ENCODE measurements at regions not wholly inside any gene's neighbourhood (a gene's known extent, or its start where the extent isn't known, plus 50 kb on each side); places are given as distances from the start of the nearest gene placed in this dataset.
"Not testable (repeated sequence)": the region's sequence is repeated elsewhere in the genome, so short reads cannot be mapped to it uniquely, and the experiment has no call there.

- no peaks in the 10 kb centered on the region for H3K36me3 ChIP-seq (ENCODE audit: insufficient read depth, low read length)
- H3K9ac ChIP-seq (ENCODE audit: low read depth, low read length), result no peak overlapping the region
- H3K9me3 ChIP-seq (ENCODE audit: control insufficient read depth, insufficient read depth, low read length), result no peaks in the 10 kb centered on the region
Measured at GRCh38 chr9:71352837-71353236, 231.4 kb upstream of the TRPM3 start.

GRCh38 chr9:71349218-71349617 lies 227.8 kb upstream of the TRPM3 start:
- Histone ChIP-seq H3K4me1 (ENCODE audit: insufficient read depth, low read length) (peaks cover 4% of the 10 kb centered on the region; the same call in 1 of the 2 replicates), H3K36me3 (ENCODE audit: insufficient read depth, low read length) (no peaks in the 10 kb centered on the region), H3K9ac (ENCODE audit: low read depth, low read length) (no peak overlapping the region), H3K9me3 (ENCODE audit: control insufficient read depth, insufficient read depth, low read length) (no peaks in the 10 kb centered on the region)

More at GRCh38 chr9:71352837-71353236, 231.4 kb upstream of the TRPM3 start:
- H3K4me1 ChIP-seq (ENCODE audit: insufficient read depth, low read length), result peaks cover 9% of the 10 kb centered on the region; the same call in 1 of the 2 replicates

- H3K36me3 ChIP-seq (ENCODE audit: insufficient read depth, low read length), result no peaks in the 10 kb centered on the region
- no peak overlapping the region for H3K9ac ChIP-seq (ENCODE audit: low read depth, low read length)
- H3K9me3 ChIP-seq (ENCODE audit: control insufficient read depth, insufficient read depth, low read length), result no peaks in the 10 kb centered on the region
- H3K4me1 ChIP-seq (ENCODE audit: insufficient read depth, low read length), result 0 out of 2 replicates have a peak, but pooled peaks cover 8% of the 10 kb centered on the region
Measured at GRCh38 chr9:71333321-71333720, 211.9 kb upstream of the TRPM3 start.

DNA sequence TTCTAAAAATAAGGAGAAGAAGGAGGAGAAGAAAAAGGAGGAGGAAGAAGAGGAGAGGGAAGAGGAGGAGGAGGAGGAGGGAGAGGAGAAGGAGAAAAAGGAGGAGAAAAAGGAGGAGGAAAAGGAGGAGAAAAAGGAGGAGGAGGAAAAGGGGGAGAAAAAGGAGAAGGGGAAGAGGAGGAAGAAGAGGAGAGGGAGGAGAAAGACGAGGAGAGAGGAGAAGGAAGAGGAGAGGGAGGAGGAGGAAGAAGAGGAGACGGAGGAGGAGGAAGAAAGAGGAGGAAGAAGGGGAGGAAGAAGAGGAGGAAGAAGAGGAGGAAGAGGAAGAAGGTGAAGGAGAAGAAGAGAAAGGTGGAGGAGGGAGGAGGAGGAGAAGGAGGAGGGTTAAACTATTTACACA lies 210.2 kb upstream of the TRPM3 start:
- Histone ChIP-seq H3K36me3 (ENCODE audit: insufficient read depth, low read length) (no peaks in the 10 kb centered on the region), H3K4me1 (ENCODE audit: insufficient read depth, low read length) (0 out of 2 replicates have a peak, but pooled peaks cover 8% of the 10 kb centered on the region), H3K9me3 (ENCODE audit: control insufficient read depth, insufficient read depth, low read length) (no peaks in the 10 kb centered on the region)

GRCh38 chr9:71329873-71330272 lies 208.5 kb upstream of the TRPM3 start:
- Histone ChIP-seq H3K9ac (ENCODE audit: low read depth, low read length) (no peak overlapping the region), H3K36me3 (ENCODE audit: insufficient read depth, low read length) (no peaks in the 10 kb centered on the region), H3K9me3 (ENCODE audit: control insufficient read depth, insufficient read depth, low read length) (no peaks in the 10 kb centered on the region), H3K4me1 (ENCODE audit: insufficient read depth, low read length) (0 out of 2 replicates have a peak, but pooled peaks cover 8% of the 10 kb centered on the region)

More for the DNA sequence above, 210.2 kb upstream of the TRPM3 start:
- no peak overlapping the region for H3K9ac ChIP-seq (ENCODE audit: low read depth, low read length)

GRCh38 chr9:71326360-71326759 lies 204.9 kb upstream of the TRPM3 start:
- Histone ChIP-seq H3K9ac (ENCODE audit: low read depth, low read length) (no peak overlapping the region), H3K36me3 (ENCODE audit: insufficient read depth, low read length) (no peaks in the 10 kb centered on the region), H3K9me3 (ENCODE audit: control insufficient read depth, insufficient read depth, low read length) (no peaks in the 10 kb centered on the region; the same call in 1 of the 2 replicates), H3K4me1 (ENCODE audit: insufficient read depth, low read length) (no peaks in the 10 kb centered on the region)

DNA sequence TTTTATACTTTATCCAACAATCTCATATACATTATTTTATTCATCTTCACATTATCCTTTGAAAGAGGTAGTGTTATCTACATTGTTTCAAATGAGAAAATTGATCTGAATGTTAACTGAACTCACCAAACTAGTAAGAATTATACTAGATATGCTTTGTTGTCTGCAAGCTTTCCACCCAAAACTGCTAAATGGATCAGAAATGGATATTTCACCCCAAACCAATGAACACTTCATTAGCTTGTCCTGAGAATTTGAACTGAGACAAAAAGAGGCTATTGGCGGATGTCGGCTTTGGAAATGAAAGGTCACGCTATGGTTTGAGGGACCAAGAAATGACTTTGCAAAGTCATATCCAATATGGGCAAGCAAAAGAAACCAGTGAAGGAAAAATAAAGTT lies 201.9 kb upstream of the TRPM3 start:
- Histone ChIP-seq H3K9ac (ENCODE audit: low read depth, low read length) (no peak overlapping the region), H3K4me1 (ENCODE audit: insufficient read depth, low read length) (no peaks in the 10 kb centered on the region), H3K36me3 (ENCODE audit: insufficient read depth, low read length) (no peaks in the 10 kb centered on the region), H3K9me3 (ENCODE audit: control insufficient read depth, insufficient read depth, low read length) (no peaks in the 10 kb centered on the region; the same call in 1 of the 2 replicates)

- no peak overlapping the region for H3K9ac ChIP-seq (ENCODE audit: low read depth, low read length)
- no peaks in the 10 kb centered on the region; the same call in 1 of the 2 replicates for H3K9me3 ChIP-seq (ENCODE audit: control insufficient read depth, insufficient read depth, low read length)
- no peaks in the 10 kb centered on the region for H3K4me1 ChIP-seq (ENCODE audit: insufficient read depth, low read length)
- no peaks in the 10 kb centered on the region for H3K36me3 ChIP-seq (ENCODE audit: insufficient read depth, low read length)
Measured at GRCh38 chr9:71322311-71322710, 200.9 kb upstream of the TRPM3 start.

GRCh38 chr9:71308454-71308853 lies 187.0 kb upstream of the TRPM3 start:
- Histone ChIP-seq H3K36me3 (ENCODE audit: insufficient read depth, low read length) (no peaks in the 10 kb centered on the region), H3K4me1 (ENCODE audit: insufficient read depth, low read length) (no peaks in the 10 kb centered on the region), H3K9ac (ENCODE audit: low read depth, low read length) (no peak overlapping the region), H3K9me3 (ENCODE audit: control insufficient read depth, insufficient read depth, low read length) (no peaks in the 10 kb centered on the region)

DNA sequence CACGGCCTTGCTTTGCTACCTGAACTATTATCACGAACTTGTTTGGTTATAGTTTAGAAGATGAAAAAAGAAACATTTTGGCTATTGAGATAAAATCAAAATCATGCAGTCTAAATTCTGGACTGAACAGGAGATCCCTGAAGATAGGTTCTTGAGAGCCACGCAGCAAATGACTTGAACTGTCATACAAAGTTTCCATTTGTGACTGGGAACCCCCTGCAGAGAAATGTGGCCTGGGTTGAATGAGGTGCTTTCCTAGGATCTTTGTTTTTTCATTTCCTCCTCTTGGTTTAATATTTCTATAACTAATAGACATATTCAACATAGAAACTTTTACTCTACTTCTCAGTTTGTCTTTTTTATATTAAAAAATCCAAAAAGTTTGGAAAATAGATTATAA lies 184.7 kb upstream of the TRPM3 start:
- H3K4me1 ChIP-seq (ENCODE audit: insufficient read depth, low read length), result no peaks in the 10 kb centered on the region

GRCh38 chr9:71303351-71303750 lies 181.9 kb upstream of the TRPM3 start:
- H3K4me1 ChIP-seq (ENCODE audit: insufficient read depth, low read length), result no peaks in the 10 kb centered on the region
- H3K9ac ChIP-seq (ENCODE audit: low read depth, low read length), result no peak overlapping the region
- H3K9me3 ChIP-seq (ENCODE audit: control insufficient read depth, insufficient read depth, low read length), result no peaks in the 10 kb centered on the region
- H3K36me3 ChIP-seq (ENCODE audit: insufficient read depth, low read length), result no peaks in the 10 kb centered on the region

More for the DNA sequence above, 184.7 kb upstream of the TRPM3 start:
- no peaks in the 10 kb centered on the region for H3K9me3 ChIP-seq (ENCODE audit: control insufficient read depth, insufficient read depth, low read length)
- no peak overlapping the region for H3K9ac ChIP-seq (ENCODE audit: low read depth, low read length)
- no peaks in the 10 kb centered on the region for H3K36me3 ChIP-seq (ENCODE audit: insufficient read depth, low read length)

DNA sequence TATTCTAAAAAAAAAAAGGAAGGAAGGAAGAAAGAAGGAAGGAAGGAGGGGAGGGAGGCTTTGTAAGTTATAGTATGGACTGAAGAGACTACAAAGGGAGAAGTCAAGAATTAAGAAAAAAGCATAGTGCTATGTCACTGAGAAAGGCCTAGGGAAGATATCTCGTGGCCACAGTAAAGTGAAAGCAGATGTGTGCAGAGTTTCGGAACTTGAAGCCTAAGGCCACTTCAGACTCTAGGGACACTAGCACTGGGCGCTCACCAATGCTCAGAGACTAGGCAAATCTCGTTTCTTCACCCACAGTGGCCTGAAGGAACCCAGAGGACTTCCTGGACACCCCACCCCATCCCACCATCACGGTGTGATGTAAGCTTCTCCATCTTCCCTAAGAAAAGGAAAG lies 181.4 kb upstream of the TRPM3 start:
- Histone ChIP-seq H3K9ac (ENCODE audit: low read depth, low read length) (no peak overlapping the region), H3K9me3 (ENCODE audit: control insufficient read depth, insufficient read depth, low read length) (no peaks in the 10 kb centered on the region), H3K4me1 (ENCODE audit: insufficient read depth, low read length) (no peaks in the 10 kb centered on the region), H3K36me3 (ENCODE audit: insufficient read depth, low read length) (no peaks in the 10 kb centered on the region)

DNA sequence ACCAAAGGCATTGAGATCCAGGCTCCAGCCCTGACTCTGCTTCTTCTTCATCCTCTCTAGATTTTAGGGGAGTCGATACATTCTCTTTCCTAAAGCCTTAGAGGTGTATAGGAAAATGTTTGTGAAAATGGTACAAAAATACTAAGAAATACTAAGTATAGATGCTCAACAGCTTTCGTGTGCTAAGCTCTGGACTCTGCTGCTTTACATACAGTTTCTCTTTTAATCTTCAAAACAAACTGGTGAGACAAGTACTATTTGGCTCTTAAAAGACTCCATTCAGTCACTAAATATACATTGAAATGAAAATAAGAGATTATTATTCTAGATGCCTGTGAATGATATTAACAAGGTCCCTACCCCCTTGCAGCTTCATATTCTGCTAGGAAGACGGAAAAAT lies 174.5 kb upstream of the TRPM3 start:
- H3K9ac ChIP-seq (ENCODE audit: low read depth, low read length), result no peak overlapping the region
- H3K36me3 ChIP-seq (ENCODE audit: insufficient read depth, low read length), result no peaks in the 10 kb centered on the region
- H3K4me1 ChIP-seq (ENCODE audit: insufficient read depth, low read length), result no peaks in the 10 kb centered on the region
- H3K9me3 ChIP-seq (ENCODE audit: control insufficient read depth, insufficient read depth, low read length), result no peaks in the 10 kb centered on the region

- Histone ChIP-seq H3K4me1 (ENCODE audit: insufficient read depth, low read length) (peaks cover 4% of the 10 kb centered on the region; the same call in 1 of the 2 replicates), H3K36me3 (ENCODE audit: insufficient read depth, low read length) (no peaks in the 10 kb centered on the region), H3K9me3 (ENCODE audit: control insufficient read depth, insufficient read depth, low read length) (no peaks in the 10 kb centered on the region), H3K9ac (ENCODE audit: low read depth, low read length) (no peak overlapping the region)
Measured at GRCh38 chr9:71286146-71286545, 164.7 kb upstream of the TRPM3 start.

DNA sequence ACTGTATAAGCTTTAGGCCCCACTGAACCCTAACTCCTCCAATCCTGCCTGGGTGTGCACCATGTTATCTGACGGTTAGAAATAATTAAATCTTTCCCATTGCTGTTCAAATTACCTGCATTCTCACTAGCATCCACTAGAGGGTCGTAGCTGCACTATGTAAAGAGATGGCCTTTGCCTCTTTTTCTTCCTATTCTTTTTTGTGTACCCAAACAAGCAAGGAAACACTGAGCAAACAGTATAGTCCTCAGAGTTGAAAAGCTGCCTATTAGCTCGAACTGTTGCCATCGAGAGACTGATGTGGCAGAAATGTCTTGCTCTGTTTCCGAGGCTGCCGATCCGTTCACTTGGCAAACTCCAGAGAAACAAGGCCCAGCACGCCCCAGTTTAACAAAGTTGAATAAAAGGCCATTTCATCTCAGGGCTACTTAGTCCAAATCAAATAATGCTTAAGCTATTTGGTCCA lies 163.8 kb upstream of the TRPM3 start:
- Histone ChIP-seq H3K9me3 (ENCODE audit: control insufficient read depth, insufficient read depth, low read length) (no peaks in the 10 kb centered on the region), H3K4me1 (ENCODE audit: insufficient read depth, low read length) (peaks cover 4% of the 10 kb centered on the region; the same call in 1 of the 2 replicates), H3K9ac (ENCODE audit: low read depth, low read length) (no peak overlapping the region), H3K36me3 (ENCODE audit: insufficient read depth, low read length) (no peaks in the 10 kb centered on the region)

DNA sequence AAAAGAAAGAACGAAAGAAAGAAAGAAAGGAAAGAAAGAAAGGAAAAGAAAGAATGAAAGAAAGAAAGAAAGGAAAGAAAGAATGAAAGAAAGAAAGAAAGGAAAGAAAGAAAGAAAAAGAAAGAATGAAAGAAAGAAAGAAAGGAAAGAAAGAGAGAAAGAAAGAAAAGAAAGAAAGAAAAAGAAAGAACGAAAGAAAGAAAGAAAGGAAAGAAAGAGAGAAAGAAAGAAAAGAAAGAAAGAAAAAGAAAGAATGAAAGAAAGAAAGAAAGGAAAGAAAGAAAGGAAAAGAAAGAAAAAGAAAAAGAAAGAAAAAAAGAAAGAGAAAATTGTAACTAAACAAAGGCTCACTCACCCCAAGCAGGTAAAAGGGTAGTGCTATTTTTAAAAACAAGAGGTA lies 160.7 kb upstream of the TRPM3 start:
- H3K9me3 ChIP-seq (ENCODE audit: control insufficient read depth, insufficient read depth, low read length); H3K9ac ChIP-seq (ENCODE audit: low read depth, low read length); H3K36me3 ChIP-seq (ENCODE audit: insufficient read depth, low read length); H3K4me1 ChIP-seq (ENCODE audit: insufficient read depth, low read length): not testable (repeated sequence)

All from ES-I3 (cell line).